ENCODE measurements at regions not wholly inside any gene's neighbourhood (a gene's known extent, or its start where the extent isn't known, plus 50 kb on each side); places are given as distances from the start of the nearest gene placed in this dataset.

- Mint-ChIP-seq H3K36me3 (ENCODE audit: low read depth) (peaks cover 28% of the 10 kb centered on the region), H3K9me3 (no peaks in the 10 kb centered on the region), H3K4me1 (peaks cover 24% of the 10 kb centered on the region), H3K27ac (no peak overlapping the region), H3K27me3 (ENCODE audit: insufficient read depth, low read depth, poor library complexity) (peaks cover 10% of the 10 kb centered on the region), H3K4me3 (no peak overlapping the region)
- Histone ChIP-seq H3K27ac (ENCODE audit: low read depth) (no peak overlapping the region), H3K27me3 (ENCODE audit: insufficient read depth) (no peaks in the 10 kb centered on the region), H4K20me1 (replicated peaks; ENCODE audit: insufficient read depth) (peaks cover 7% of the 10 kb centered on the region), H3K36me3 (ENCODE audit: insufficient read depth) (no peaks in the 10 kb centered on the region), H3K4me3 (no peak overlapping the region), H3K79me2 (replicated peaks; ENCODE audit: insufficient read depth) (peaks cover 21% of the 10 kb centered on the region), H3K4me1 (ENCODE audit: insufficient read depth) (peaks cover 6% of the 10 kb centered on the region), H2AFZ (no peak overlapping the region), H3K9me2 (ENCODE audit: insufficient read depth) (no peaks in the 10 kb centered on the region), H3K4me2 (no peak overlapping the region), H3F3A (replicated peaks; ENCODE audit: low read depth) (no peaks in the 10 kb centered on the region)
- no peak for ATAC-seq
- DNase-seq (ENCODE audit: low spot score): no peak
- TF ChIP-seq ZNF114 (CRISPR knock-in tag; IDR thresholded peaks at IDR 0.05) (no peak), REST (IDR thresholded peaks at IDR 0.05; ENCODE audit: unreplicated experiment) (no peak), ETS1 (IDR thresholded peaks at IDR 0.05) (no peak), STAT1 (IDR thresholded peaks at IDR 0.05; ENCODE audit: unreplicated experiment) (no peak), CTCF (conservative IDR thresholded peaks at IDR 0.05; ENCODE audit: low read depth in 2 of 2) (no peak), ZNF331 (CRISPR knock-in tag; IDR thresholded peaks at IDR 0.05; ENCODE audit: low read depth) (no peak), POLR2AphosphoS5 (IDR thresholded peaks at IDR 0.05; ENCODE audit: low read depth) (no peak), ZNF462 (CRISPR knock-in tag; IDR thresholded peaks at IDR 0.05) (no peak), JUNB (IDR thresholded peaks at IDR 0.05; ENCODE audit: unreplicated experiment) (no peak), EZH2 (IDR thresholded peaks at IDR 0.05; ENCODE audit: low read depth, unreplicated experiment) (no peak), EZH2phosphoT487 (IDR thresholded peaks at IDR 0.05; ENCODE audit: unreplicated experiment) (no peak), CREB1 (CRISPR knock-in tag; IDR thresholded peaks at IDR 0.05; ENCODE audit: low read depth) (no peak), NANOG (IDR thresholded peaks at IDR 0.05; ENCODE audit: borderline replicate concordance) (no peak)
These were observed 227.5 kb downstream of the AACS start for GRCh38 chr12:125292700-125293099.
